Transverse colon (tissue), 4 donors: ENCODE measurements at regions not wholly inside any gene's neighbourhood (a gene's known extent, or its start where the extent isn't known, plus 50 kb on each side); places are given as distances from the start of the nearest gene placed in this dataset.
"Not testable (repeated sequence)": the region's sequence is repeated elsewhere in the genome, so short reads cannot be mapped to it uniquely, and the experiment has no call there.

Experiments
- DNase-seq: peaks from one replicate; pipeline ENCODE4 v3.0.0-alpha.2; 2019
- H3K27ac ChIP-seq, 4 donors: fragments of 200-600 bp; sonication (generic); 2 replicates each; pipeline ENCODE4 v1.5.1; 2016 to 2018; ENCODE audit warnings: inconsistent platforms in 4 of 4
- H3K27me3 ChIP-seq: fragments of 200-600 bp; sonication (generic); 2 replicates; pipeline ENCODE4 v1.5.1; 2017; ENCODE audit warnings: inconsistent platforms
- H3K36me3 ChIP-seq, 4 donors: fragments of 200-600 bp; sonication (generic); 2 replicates each; pipeline ENCODE4 v1.5.1; 2017 to 2019; ENCODE audit warnings: inconsistent platforms in 4 of 4
- H3K4me1 ChIP-seq, 4 donors: fragments of 200-600 bp; sonication (generic); 2 replicates each; pipeline ENCODE4 v1.5.1; 2017 to 2020; ENCODE audit warnings: inconsistent platforms in 4 of 4
- H3K4me3 ChIP-seq, 4 donors: fragments of 200-600 bp; sonication (generic); 1 replicate in 1 of 4; 2 replicates in 3 of 4; pipeline versions ENCODE4 v1.5.1 to v1.6.1; 2017 to 2019; ENCODE audit warnings: inconsistent platforms in 4 of 4
- H3K9me3 ChIP-seq, 2 donors: fragments of 200-600 bp; sonication (generic); 2 replicates each; pipeline ENCODE4 v1.5.1; 2017 to 2019; ENCODE audit warnings: inconsistent platforms in 2 of 2
- EP300 ChIP-seq: sonication (generic); formaldehyde crosslinking; IDR thresholded peaks from one replicate; pipeline ENCODE4 v1.6.1; 2017; ENCODE audit warnings: antibody characterized with exemption, low read depth
- POLR2A ChIP-seq: fragments of 450-650 bp; IDR thresholded peaks from one replicate; pipeline ENCODE4 v1.6.1; 2016; ENCODE audit warnings: antibody characterized with exemption, mild to moderate bottlenecking, moderate library complexity
- POLR2AphosphoS5 ChIP-seq, 3 donors: sonication (generic); formaldehyde crosslinking; IDR thresholded peaks; one replicate each; pipeline ENCODE4 v1.6.1; 2016; ENCODE audit warnings: antibody characterized with exemption in 3 of 3
- WGBS, 2 donors: methylation state at CpG; one replicate each; pipeline ENCODE4 v1.1.5; 2018; ENCODE audit warnings: low coverage in 1 of 2; 5-methylcytosine and 5-hydroxymethylcytosine counted together
- in situ Hi-C, 4 donors: fragments of 200-750 bp; cut with MboI; loops; one replicate each; pipeline versions ENCODE4 v1.15.0 to v1.15.1; 2017; ENCODE audit warnings: low sequenced_read_pairs in 3 of 4, low pct_ligation_motif_present in 1 of 4, low pct_unique_long_range_greater_than_20kb in 1 of 4
- intact Hi-C: fragments of 100-400 bp; cut with DNase I; formaldehyde crosslinking; loops from one replicate; pipeline ENCODE4 v1.15.1; 2023; ENCODE audit warnings: low total_unique reads
- TF ChIP-seq, protein P1 (sequence below), 5 experiments: fragments of 200-600 bp in 3 of 5; fragments of 450-650 bp in 2 of 5; sonication (generic) in 3 of 5; IDR thresholded peaks; 1 replicate in 2 of 5; 2 replicates in 3 of 5; pipeline ENCODE4 v1.5.1; 2016 to 2017; ENCODE audit warnings: antibody characterized with exemption in 5 of 5, inconsistent platforms in 3 of 5, mild to moderate bottlenecking in 2 of 5, moderate library complexity in 1 of 5

DNA sequence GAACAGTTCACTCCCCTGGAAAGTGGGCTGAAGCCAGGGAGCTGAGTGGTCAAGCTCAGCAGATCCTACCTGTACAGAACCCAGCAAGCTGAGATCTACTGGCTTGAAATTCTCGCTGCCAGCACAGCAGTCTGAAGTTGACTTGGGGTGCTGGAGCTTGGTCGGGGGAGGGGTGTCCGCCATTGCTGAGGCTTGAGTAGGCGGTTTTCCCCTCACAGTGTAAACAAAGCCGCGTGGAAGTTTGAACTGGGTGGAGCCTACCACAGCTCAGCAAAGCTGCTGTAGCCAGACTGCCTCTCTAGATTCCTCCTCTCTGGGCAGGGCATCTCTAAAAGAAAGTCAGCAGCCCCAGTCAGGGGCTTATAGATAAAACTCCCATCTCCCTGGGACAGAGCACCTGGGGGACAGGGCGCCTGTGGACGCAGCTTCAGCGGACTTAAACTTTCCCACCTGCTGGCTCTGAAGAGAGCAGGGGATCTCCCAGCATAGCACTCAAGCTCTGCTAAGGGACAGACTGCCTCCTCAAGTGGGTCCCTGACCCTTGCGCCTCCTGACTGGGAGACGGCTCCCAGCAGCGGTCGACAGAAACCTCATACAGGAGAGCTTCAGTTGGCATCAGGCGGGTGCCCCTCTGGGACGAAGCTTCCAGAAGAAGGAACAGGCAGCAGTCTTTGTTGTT, 135.3 kb upstream of the HS3ST4 start:
- in situ Hi-C loops, intact Hi-C loops, H3K27me3 ChIP-seq, H3K9me3 ChIP-seq, DNase-seq, H3K4me3 ChIP-seq, H3K36me3 ChIP-seq, H3K27ac ChIP-seq, H3K4me1 ChIP-seq: not testable (repeated sequence)
- 69% methylated on average over 12 of the region's 15 CpGs; no CpG with 5 or more reads in 1 of the 2 donors for WGBS, 2 donors

DNA sequence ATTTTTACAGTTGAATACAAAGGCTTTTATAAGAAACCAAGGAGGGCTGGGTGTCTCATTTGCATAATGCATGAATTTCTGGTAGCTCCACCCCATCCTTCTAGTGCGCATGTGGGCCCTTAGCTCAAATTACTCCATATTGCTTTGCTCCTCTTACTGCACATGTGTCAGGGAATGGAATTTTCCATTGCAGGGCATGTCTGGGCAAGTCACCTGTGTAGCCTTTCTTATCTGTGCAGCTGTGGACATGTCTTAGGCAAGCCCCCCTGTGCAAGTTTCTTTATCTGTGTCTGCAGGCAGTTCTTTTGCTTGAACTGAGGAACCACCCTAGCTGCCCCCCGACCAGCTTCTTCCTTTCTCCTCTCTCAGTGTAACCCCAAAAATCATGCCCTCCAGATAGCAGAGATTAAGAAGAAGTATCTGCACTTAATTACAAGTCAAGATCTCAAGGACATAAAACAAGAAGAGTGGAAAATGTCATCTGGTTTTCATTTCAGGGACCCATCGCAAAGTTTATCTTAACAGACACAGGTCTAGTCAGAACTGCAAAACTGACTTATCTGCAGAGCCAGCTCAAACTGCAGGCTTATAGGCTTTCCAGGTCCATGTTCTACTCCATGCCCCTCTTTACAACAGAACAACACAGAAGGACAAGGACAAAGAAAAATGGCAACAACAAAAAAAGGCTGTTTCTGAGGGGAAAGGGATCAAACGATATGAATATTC, 137.9 kb upstream of the HS3ST4 start:
- in situ Hi-C loops (no loop called here), intact Hi-C loops (no loop called here)
- Histone ChIP-seq H3K27me3 (no peaks in the 10 kb centered on the region), H3K27ac (no peak overlapping the region), H3K4me1 (no peaks in the 10 kb centered on the region), H3K36me3 (no peaks in the 10 kb centered on the region), H3K9me3 (no peaks in the 10 kb centered on the region), H3K4me3 (no peak overlapping the region)
- TF ChIP-seq EP300 (no peak), POLR2AphosphoS5 (IDR thresholded peaks at IDR 0.05) (no peak), POLR2A (no peak)
- TF ChIP-seq, protein P1, sequence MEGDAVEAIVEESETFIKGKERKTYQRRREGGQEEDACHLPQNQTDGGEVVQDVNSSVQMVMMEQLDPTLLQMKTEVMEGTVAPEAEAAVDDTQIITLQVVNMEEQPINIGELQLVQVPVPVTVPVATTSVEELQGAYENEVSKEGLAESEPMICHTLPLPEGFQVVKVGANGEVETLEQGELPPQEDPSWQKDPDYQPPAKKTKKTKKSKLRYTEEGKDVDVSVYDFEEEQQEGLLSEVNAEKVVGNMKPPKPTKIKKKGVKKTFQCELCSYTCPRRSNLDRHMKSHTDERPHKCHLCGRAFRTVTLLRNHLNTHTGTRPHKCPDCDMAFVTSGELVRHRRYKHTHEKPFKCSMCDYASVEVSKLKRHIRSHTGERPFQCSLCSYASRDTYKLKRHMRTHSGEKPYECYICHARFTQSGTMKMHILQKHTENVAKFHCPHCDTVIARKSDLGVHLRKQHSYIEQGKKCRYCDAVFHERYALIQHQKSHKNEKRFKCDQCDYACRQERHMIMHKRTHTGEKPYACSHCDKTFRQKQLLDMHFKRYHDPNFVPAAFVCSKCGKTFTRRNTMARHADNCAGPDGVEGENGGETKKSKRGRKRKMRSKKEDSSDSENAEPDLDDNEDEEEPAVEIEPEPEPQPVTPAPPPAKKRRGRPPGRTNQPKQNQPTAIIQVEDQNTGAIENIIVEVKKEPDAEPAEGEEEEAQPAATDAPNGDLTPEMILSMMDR (IDR thresholded peaks at IDR 0.05): no peak
- no peak for DNase-seq
- 74 to 92% methylated on average over 2 to 4 of the region's 4 CpGs for WGBS, 2 donors

DNA sequence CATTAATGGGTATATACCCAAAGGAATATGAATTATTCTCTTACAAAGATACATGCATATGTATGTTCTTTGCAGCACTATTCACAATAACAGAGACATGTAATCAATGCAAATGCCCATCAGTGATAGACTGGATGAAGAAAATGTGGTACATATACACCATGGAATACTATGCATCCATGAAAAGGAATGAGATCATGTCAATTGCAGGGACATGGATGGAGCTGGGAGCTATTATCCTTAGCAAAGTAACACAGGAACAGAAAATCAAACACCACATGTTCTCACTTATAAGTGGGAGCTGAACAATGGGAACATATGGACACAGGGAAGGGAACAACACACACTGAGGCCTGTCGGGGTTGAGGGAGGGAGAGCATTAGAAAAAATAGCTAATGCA, 141.1 kb upstream of the HS3ST4 start:
- intact Hi-C loops: no loop called here
- no peak overlapping the region for H3K4me3 ChIP-seq
- no peaks in the 10 kb centered on the region for H3K9me3 ChIP-seq
- in situ Hi-C loops: no loop called here
- H3K4me1 ChIP-seq: no peaks in the 10 kb centered on the region
- DNase-seq: no peak
- no peaks in the 10 kb centered on the region for H3K27me3 ChIP-seq
- no peaks in the 10 kb centered on the region for H3K36me3 ChIP-seq
- H3K27ac ChIP-seq: no peak overlapping the region
- TF ChIP-seq, protein P1 (IDR thresholded peaks at IDR 0.05): no peak
- TF ChIP-seq EP300 (no peak), POLR2AphosphoS5 (IDR thresholded peaks at IDR 0.05) (no peak), POLR2A (no peak)
- WGBS, 2 donors: 86 to 93% methylated on average over 1 of the region's 1 CpG

DNA sequence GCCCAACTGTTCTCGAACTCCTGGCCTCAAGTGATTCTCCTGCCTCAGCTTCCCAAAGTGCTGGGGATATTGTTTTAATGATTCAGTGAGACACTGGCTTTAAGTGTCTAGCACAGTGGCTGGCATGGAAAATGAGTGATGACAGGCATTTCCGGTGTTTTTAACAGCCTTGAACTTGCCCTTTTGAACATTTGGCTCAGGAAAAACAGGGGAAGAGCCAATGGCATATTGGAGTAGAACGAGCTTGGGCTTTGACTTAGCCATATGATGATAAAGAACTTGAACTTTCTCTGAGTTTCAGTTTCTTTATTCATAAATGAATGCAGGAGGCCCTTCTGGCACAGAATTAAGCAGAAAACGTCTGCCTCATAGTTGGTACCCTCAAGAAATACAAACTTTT, 145.0 kb upstream of the HS3ST4 start:
- H3K36me3 ChIP-seq: no peaks in the 10 kb centered on the region
- no peaks in the 10 kb centered on the region for H3K9me3 ChIP-seq
- no peak overlapping the region for H3K27ac ChIP-seq
- in situ Hi-C loops (no loop called here), intact Hi-C loops (loop anchor here (10.0 kb wide), 1 partner anchor 58 kb away; no protein-coding TSS in a partner anchor)
- 18 to 30% methylated on average over 4 of the region's 4 CpGs for WGBS, 2 donors
- H3K4me3 ChIP-seq: no peak overlapping the region
- no peaks in the 10 kb centered on the region for H3K4me1 ChIP-seq
- DNase-seq: no peak
- TF ChIP-seq POLR2AphosphoS5 (IDR thresholded peaks at IDR 0.05) (no peak), EP300 (no peak), POLR2A (no peak)
- TF ChIP-seq, protein P1 (IDR thresholded peaks at IDR 0.05): no peak
- no peaks in the 10 kb centered on the region for H3K27me3 ChIP-seq
